IMR-90 (cell line): ENCODE measurements at regions not wholly inside any gene's neighbourhood (a gene's known extent, or its start where the extent isn't known, plus 50 kb on each side); places are given as distances from the start of the nearest gene placed in this dataset.

ENCODE experiments used
- ATAC-seq: fragments of 200-7000 bp; cut with Tn5 transposase; 2 replicates; pipeline ENCODE4 v1.9.1; 2020; ENCODE audit warnings: low read depth, mild to moderate bottlenecking, moderate library complexity
- BruUV-seq: library from RNA; stranded (reverse); fragments of 400-500 nt; replicated peaks from 2 replicates; lab custom pipeline; 2021; lab: Mats Ljungman, UMichigan
- CTCF ChIA-PET: fragments of 300-600 bp; formaldehyde crosslinking; extraction: SDS; loops from one replicate; lab custom pipeline; 2021; ENCODE audit warnings: antibody characterized with exemption; lab: Yijun Ruan, JAX
- POLR2A ChIA-PET: fragments of 300-600 bp; sonication (Branson Sonifier 250); formaldehyde crosslinking; loops from one replicate; lab custom pipeline; 2022; ENCODE audit warnings: antibody characterized with exemption; ENCODE audit not compliant: unreplicated experiment; lab: Charles Lee
- DNase-seq: peaks from one replicate; pipeline ENCODE4 v3.0.0; 2013
- H2AFZ ChIP-seq: replicated peaks from 2 replicates; pipeline ENCODE3; 2013; ENCODE audit warnings: low read length, mild to moderate bottlenecking; ENCODE audit not compliant: poor library complexity
- H2AK5ac ChIP-seq: 2 replicates; pipeline ENCODE4 v1.6.1; 2013; ENCODE audit warnings: low read depth, low read length, inconsistent platforms
- H2AK9ac ChIP-seq: replicated peaks from 2 replicates; pipeline ENCODE3; 2013; ENCODE audit warnings: mild to moderate bottlenecking, low read depth, low read length, moderate library complexity; ENCODE audit not compliant: poor library complexity
- H2BK120ac ChIP-seq: 2 replicates; pipeline ENCODE4 v1.6.1; 2013; ENCODE audit warnings: low read depth, low read length, inconsistent platforms
- H2BK15ac ChIP-seq: 3 replicates; pipeline ENCODE4 v1.6.1; 2013; ENCODE audit warnings: low read depth, low read length, inconsistent platforms
- H2BK20ac ChIP-seq: 2 replicates; pipeline ENCODE4 v1.6.1; 2013; ENCODE audit warnings: low read depth, mild to moderate bottlenecking, inconsistent platforms, low read length, moderate library complexity
- H2BK5ac ChIP-seq: 2 replicates; pipeline ENCODE4 v1.6.1; 2013; ENCODE audit warnings: mild to moderate bottlenecking, low read depth, low read length, inconsistent platforms; ENCODE audit not compliant: poor library complexity, severe bottlenecking
- H3K14ac ChIP-seq: replicated peaks from 2 replicates; pipeline ENCODE4 v1.6.1; 2013; ENCODE audit warnings: low read depth, low read length, inconsistent platforms
- H3K18ac ChIP-seq: 2 replicates; pipeline ENCODE4 v1.6.1; 2013; ENCODE audit warnings: low read depth, low read length, control low read depth
- H3K23ac ChIP-seq: 2 replicates; pipeline ENCODE4 v1.6.1; 2013; ENCODE audit warnings: low read depth, low read length, inconsistent platforms
- H3K27ac ChIP-seq: 2 replicates; pipeline ENCODE4 v1.5.1; 2013; ENCODE audit warnings: mild to moderate bottlenecking, control low read depth, low read length; ENCODE audit not compliant: insufficient read depth
- H3K27me3 ChIP-seq: 2 replicates; pipeline ENCODE4 v1.6.1; 2013; ENCODE audit warnings: low read length; ENCODE audit not compliant: control insufficient read depth, insufficient read depth
- H3K36me3 ChIP-seq: 2 replicates; pipeline ENCODE4 v1.6.1; 2013; ENCODE audit warnings: low read length, mixed read lengths; ENCODE audit not compliant: control insufficient read depth, insufficient read depth
- H3K4ac ChIP-seq: 2 replicates; pipeline ENCODE4 v1.6.1; 2013; ENCODE audit warnings: low read depth, low read length, inconsistent platforms
- H3K4me1 ChIP-seq: 2 replicates; pipeline ENCODE4 v1.6.1; 2013; ENCODE audit warnings: low read length, mixed read lengths; ENCODE audit not compliant: control insufficient read depth, insufficient read depth
- H3K4me2 ChIP-seq: 2 replicates; pipeline ENCODE4 v1.6.1; 2013; ENCODE audit warnings: low read depth, mild to moderate bottlenecking, control low read depth, low read length, moderate library complexity
- H3K4me3 ChIP-seq: 2 replicates; pipeline ENCODE4 v1.5.1; 2013; ENCODE audit warnings: low read depth, mild to moderate bottlenecking, control low read depth, low read length, moderate library complexity; ENCODE audit not compliant: insufficient read depth
- H3K56ac ChIP-seq: 2 replicates; pipeline ENCODE4 v1.6.1; 2013; ENCODE audit warnings: low read length, inconsistent platforms; ENCODE audit not compliant: insufficient read depth; ENCODE audit errors: extremely low read depth
- H3K79me1 ChIP-seq, 2 experiments: 2 replicates each; pipeline ENCODE4 v1.6.1; 2013; ENCODE audit warnings: low read length in 2 of 2, inconsistent platforms in 1 of 2, low read depth in 1 of 2
- H3K9ac ChIP-seq: 2 replicates; pipeline ENCODE4 v1.6.1; 2013; ENCODE audit warnings: low read depth, low read length, control low read depth
- H3K9me1 ChIP-seq: 2 replicates; pipeline ENCODE4 v1.6.1; 2013; ENCODE audit warnings: low read length, inconsistent platforms; ENCODE audit not compliant: insufficient read depth
- H3K9me3 ChIP-seq: 2 replicates; pipeline ENCODE4 v1.6.1; 2013; ENCODE audit warnings: low read length; ENCODE audit not compliant: control insufficient read depth, insufficient read depth
- H4K20me1 ChIP-seq: 2 replicates; pipeline ENCODE4 v1.6.1; 2013; ENCODE audit warnings: low read length, inconsistent platforms; ENCODE audit not compliant: insufficient read depth
- H4K5ac ChIP-seq: 2 replicates; pipeline ENCODE4 v1.6.1; 2013; ENCODE audit warnings: mild to moderate bottlenecking, low read depth, low read length, control low read depth
- H4K8ac ChIP-seq, 2 experiments: 2 replicates each; pipeline ENCODE4 v1.6.1; 2013; ENCODE audit warnings: low read depth in 2 of 2, low read length in 2 of 2, control low read depth in 1 of 2, inconsistent platforms in 1 of 2
- H4K91ac ChIP-seq: 2 replicates; pipeline ENCODE4 v1.6.1; 2013; ENCODE audit warnings: low read depth, low read length, inconsistent platforms; ENCODE audit not compliant: insufficient read depth
- BHLHE40 ChIP-seq: fragments of 150-350 bp; IDR thresholded peaks from 2 replicates; pipeline ENCODE4 v1.6.1; 2016; ENCODE audit warnings: mild to moderate bottlenecking, low read depth, low read length
- CEBPB ChIP-seq: IDR thresholded peaks from 2 replicates; pipeline ENCODE4 v1.6.1; 2012; ENCODE audit warnings: low read depth, low read length, improper control_type of control experiment
- CHD1 ChIP-seq: IDR thresholded peaks from 2 replicates; pipeline ENCODE4 v1.6.1; 2012; ENCODE audit warnings: low read depth, low read length, improper control_type of control experiment
- FOS ChIP-seq: fragments of 150-350 bp; IDR thresholded peaks from 2 replicates; pipeline ENCODE4 v1.6.1; 2016; ENCODE audit warnings: low read depth, low read length
- MAFK ChIP-seq: IDR thresholded peaks from 2 replicates; pipeline ENCODE4 v1.6.1; 2012; ENCODE audit warnings: low read depth, low read length, improper control_type of control experiment
- MAZ ChIP-seq: IDR thresholded peaks from 2 replicates; pipeline ENCODE4 v1.6.1; 2012; ENCODE audit warnings: low read depth, mild to moderate bottlenecking, low read length, improper control_type of control experiment, moderate library complexity, borderline replicate concordance
- MXI1 ChIP-seq: IDR thresholded peaks from 2 replicates; pipeline ENCODE4 v1.6.1; 2012; ENCODE audit warnings: low read depth, mild to moderate bottlenecking, low read length, moderate library complexity, borderline replicate concordance
- NFE2L2 ChIP-seq: fragments of 150-350 bp; IDR thresholded peaks from 2 replicates; pipeline ENCODE4 v1.6.1; 2016; ENCODE audit warnings: low read depth, mild to moderate bottlenecking, low read length
- POLR2A ChIP-seq: IDR thresholded peaks from 2 replicates; pipeline ENCODE4 v1.6.1; 2012; ENCODE audit warnings: mild to moderate bottlenecking, low read depth, low read length
- RAD21 ChIP-seq: IDR thresholded peaks from 2 replicates; pipeline ENCODE4 v1.6.1; 2012; ENCODE audit warnings: low read length, improper control_type of control experiment
- RCOR1 ChIP-seq: IDR thresholded peaks from 2 replicates; pipeline ENCODE4 v1.6.1; 2012; ENCODE audit warnings: mild to moderate bottlenecking, low read length, improper control_type of control experiment; ENCODE audit not compliant: insufficient replicate concordance
- RFX5 ChIP-seq: IDR thresholded peaks from 2 replicates; pipeline ENCODE4 v1.8.0; 2012; ENCODE audit warnings: low read depth, mild to moderate bottlenecking, low read length, moderate library complexity
- SMC3 ChIP-seq: fragments of 150-350 bp; IDR thresholded peaks from 2 replicates; pipeline ENCODE4 v1.6.1; 2016; ENCODE audit warnings: low read depth, mild to moderate bottlenecking, antibody characterized with exemption, low read length, moderate library complexity
- WGBS, 2 experiments: methylation state at CpG; one replicate each; pipeline versions ENCODE4 v1.1.5 to v1.1.7; 2013; ENCODE audit warnings: missing lambda C conversion rate in 2 of 2; ENCODE audit not compliant: insufficient read length in 1 of 2; ENCODE audit errors: extremely low coverage in 2 of 2; 5-methylcytosine and 5-hydroxymethylcytosine counted together
- dilution Hi-C: fragments of 300-500 bp; cut with HindIII; formaldehyde crosslinking; loops from one replicate; pipeline ENCODE4 v1.14.3; 2018; ENCODE audit warnings: low sequenced_read_pairs; ENCODE audit not compliant: unreplicated experiment
- in situ Hi-C: fragments of 300-500 bp; cut with MboI; formaldehyde crosslinking; loops from 3 replicates; pipeline ENCODE4 v1.14.3; 2019; ENCODE audit warnings: low sequenced_read_pairs, inconsistent platforms, mixed read lengths
- intact Hi-C: fragments of 100-400 bp; cut with micrococcal nuclease; formaldehyde crosslinking; loops from 2 replicates; pipeline ENCODE4 v1.10.0; 2022
- TF ChIP-seq, protein P1 (sequence below): fragments of 150-350 bp; IDR thresholded peaks from 2 replicates; pipeline ENCODE4 v1.6.1; 2017; ENCODE audit warnings: mild to moderate bottlenecking, antibody characterized with exemption, low read length, low read depth
- TF ChIP-seq, protein P2 (sequence below): fragments of 150-350 bp; IDR thresholded peaks from 2 replicates; pipeline ENCODE4 v1.6.1; 2016; ENCODE audit warnings: low read depth, mild to moderate bottlenecking, low read length, moderate library complexity, borderline replicate concordance
- TF ChIP-seq, protein P3 (sequence below): conservative IDR thresholded peaks from 2 replicates; pipeline ENCODE4 v1.5.1; 2012; ENCODE audit warnings: mild to moderate bottlenecking, low read depth, low read length, improper control_type of control experiment

DNA sequence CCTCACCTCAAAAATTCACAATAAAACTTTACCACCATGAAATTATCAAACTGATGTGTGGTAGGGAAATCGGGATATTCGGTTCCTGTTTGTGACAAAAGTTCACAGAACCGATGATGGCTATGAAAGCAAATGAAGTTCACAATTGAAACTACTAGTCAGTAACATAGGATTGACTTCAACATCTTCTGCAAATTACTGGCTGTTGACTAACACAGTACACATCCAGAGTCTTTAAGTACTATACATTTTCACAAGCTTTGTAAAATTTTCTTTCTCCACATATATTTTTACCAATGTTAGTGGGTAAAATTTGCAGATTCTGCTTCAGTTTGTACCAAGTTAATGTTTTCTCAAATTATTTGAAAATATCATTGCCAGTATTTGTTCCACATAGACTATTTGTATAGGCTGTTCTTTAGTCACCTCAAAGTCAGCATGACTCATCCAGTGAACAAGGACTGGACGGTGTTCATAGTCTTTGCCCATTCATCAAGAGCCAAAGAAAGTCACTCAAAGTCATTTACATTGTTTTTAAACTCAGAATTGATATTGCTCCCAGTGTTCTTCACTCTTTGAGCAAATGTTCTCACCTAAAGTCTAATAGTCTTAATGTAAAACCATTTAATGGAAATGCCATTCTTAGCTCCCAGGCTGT, 213.4 kb downstream of the USP25 start:
- no peak overlapping the region for H4K8ac ChIP-seq
- no TSS peak for BruUV-seq
- ATAC-seq = no peak
- H2BK20ac ChIP-seq = no peak overlapping the region
- WGBS, 2 experiments = no CpG with 5 or more reads among the region's 4 CpGs
- intact Hi-C loops (no loop called here), in situ Hi-C loops (no loop called here), dilution Hi-C loops (no loop called here)
- H2BK15ac ChIP-seq = no peak overlapping the region
- H2AFZ ChIP-seq = no peak overlapping the region
- no peak overlapping the region for H3K9ac ChIP-seq
- CTCF ChIA-PET = no interaction called here
- no peak for TF ChIP-seq POLR2A
- TF ChIP-seq RCOR1 = no peak
- no peak for TF ChIP-seq MAZ
- TF ChIP-seq MXI1 = no peak
- no peak for TF ChIP-seq FOS
- no peak for TF ChIP-seq BHLHE40
- TF ChIP-seq RAD21 = no peak
- TF ChIP-seq, protein P1, sequence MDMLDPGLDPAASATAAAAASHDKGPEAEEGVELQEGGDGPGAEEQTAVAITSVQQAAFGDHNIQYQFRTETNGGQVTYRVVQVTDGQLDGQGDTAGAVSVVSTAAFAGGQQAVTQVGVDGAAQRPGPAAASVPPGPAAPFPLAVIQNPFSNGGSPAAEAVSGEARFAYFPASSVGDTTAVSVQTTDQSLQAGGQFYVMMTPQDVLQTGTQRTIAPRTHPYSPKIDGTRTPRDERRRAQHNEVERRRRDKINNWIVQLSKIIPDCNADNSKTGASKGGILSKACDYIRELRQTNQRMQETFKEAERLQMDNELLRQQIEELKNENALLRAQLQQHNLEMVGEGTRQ = no peak
- TF ChIP-seq, protein P2, sequence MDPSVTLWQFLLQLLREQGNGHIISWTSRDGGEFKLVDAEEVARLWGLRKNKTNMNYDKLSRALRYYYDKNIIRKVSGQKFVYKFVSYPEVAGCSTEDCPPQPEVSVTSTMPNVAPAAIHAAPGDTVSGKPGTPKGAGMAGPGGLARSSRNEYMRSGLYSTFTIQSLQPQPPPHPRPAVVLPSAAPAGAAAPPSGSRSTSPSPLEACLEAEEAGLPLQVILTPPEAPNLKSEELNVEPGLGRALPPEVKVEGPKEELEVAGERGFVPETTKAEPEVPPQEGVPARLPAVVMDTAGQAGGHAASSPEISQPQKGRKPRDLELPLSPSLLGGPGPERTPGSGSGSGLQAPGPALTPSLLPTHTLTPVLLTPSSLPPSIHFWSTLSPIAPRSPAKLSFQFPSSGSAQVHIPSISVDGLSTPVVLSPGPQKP = no peak
- no peak for TF ChIP-seq RFX5
- TF ChIP-seq SMC3 = no peak
- TF ChIP-seq CEBPB = no peak
- TF ChIP-seq NFE2L2 = no peak
- TF ChIP-seq, protein P3, sequence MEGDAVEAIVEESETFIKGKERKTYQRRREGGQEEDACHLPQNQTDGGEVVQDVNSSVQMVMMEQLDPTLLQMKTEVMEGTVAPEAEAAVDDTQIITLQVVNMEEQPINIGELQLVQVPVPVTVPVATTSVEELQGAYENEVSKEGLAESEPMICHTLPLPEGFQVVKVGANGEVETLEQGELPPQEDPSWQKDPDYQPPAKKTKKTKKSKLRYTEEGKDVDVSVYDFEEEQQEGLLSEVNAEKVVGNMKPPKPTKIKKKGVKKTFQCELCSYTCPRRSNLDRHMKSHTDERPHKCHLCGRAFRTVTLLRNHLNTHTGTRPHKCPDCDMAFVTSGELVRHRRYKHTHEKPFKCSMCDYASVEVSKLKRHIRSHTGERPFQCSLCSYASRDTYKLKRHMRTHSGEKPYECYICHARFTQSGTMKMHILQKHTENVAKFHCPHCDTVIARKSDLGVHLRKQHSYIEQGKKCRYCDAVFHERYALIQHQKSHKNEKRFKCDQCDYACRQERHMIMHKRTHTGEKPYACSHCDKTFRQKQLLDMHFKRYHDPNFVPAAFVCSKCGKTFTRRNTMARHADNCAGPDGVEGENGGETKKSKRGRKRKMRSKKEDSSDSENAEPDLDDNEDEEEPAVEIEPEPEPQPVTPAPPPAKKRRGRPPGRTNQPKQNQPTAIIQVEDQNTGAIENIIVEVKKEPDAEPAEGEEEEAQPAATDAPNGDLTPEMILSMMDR = no peak
- TF ChIP-seq CHD1 = no peak
- TF ChIP-seq MAFK = no peak
- no peak overlapping the region for H2BK120ac ChIP-seq
- H3K27ac ChIP-seq = no peak overlapping the region
- no peak overlapping the region for H3K4me2 ChIP-seq
- H3K56ac ChIP-seq = no peak overlapping the region
- peak; percentile 4 for DNase-seq
- H3K4ac ChIP-seq = no peak overlapping the region
- H3K9me3 ChIP-seq = no peaks in the 10 kb centered on the region
- no peaks in the 10 kb centered on the region for H3K36me3 ChIP-seq
- no peak overlapping the region for H2BK5ac ChIP-seq
- POLR2A ChIA-PET = no interaction called here
- H3K23ac ChIP-seq = no peak overlapping the region
- no peak overlapping the region for H3K4me3 ChIP-seq
- 0 out of 2 replicates have a peak, but pooled peaks cover 1% of the 10 kb centered on the region for H3K27me3 ChIP-seq
- no peak overlapping the region for H4K91ac ChIP-seq
- H2AK9ac ChIP-seq = no peak overlapping the region
- no peak overlapping the region for H2AK5ac ChIP-seq
- no peaks in the 10 kb centered on the region for H3K9me1 ChIP-seq
- no peak overlapping the region for H3K18ac ChIP-seq
- no peaks in the 10 kb centered on the region for H4K20me1 ChIP-seq
- H3K79me1 ChIP-seq = no peaks in the 10 kb centered on the region
- H3K14ac ChIP-seq = no peak overlapping the region
- H4K5ac ChIP-seq = no peak overlapping the region
- H3K4me1 ChIP-seq = no peaks in the 10 kb centered on the region
